BE2C (cell line): ENCODE measurements at regions not wholly inside any gene's neighbourhood (a gene's known extent, or its start where the extent isn't known, plus 50 kb on each side); places are given as distances from the start of the nearest gene placed in this dataset.
A peak's percentile ranks its signal among the peaks of the same experiment; 100 is the strongest.

ENCODE experiments used
- DNase-seq: peaks from one replicate; pipeline ENCODE4 v3.0.0-alpha.2; 2020
- H3K27me3 ChIP-seq: fragments of 250-450 bp; sonication (Bioruptor Pico); 2 replicates; pipeline ENCODE4 v1.5.1; 2020; ENCODE audit warnings: mild to moderate bottlenecking
- H3K36me3 ChIP-seq: fragments of 250-450 bp; sonication (Bioruptor Pico); 2 replicates; pipeline ENCODE4 v1.5.1; 2020; ENCODE audit warnings: mild to moderate bottlenecking
- H3K4me1 ChIP-seq: fragments of 250-450 bp; sonication (Bioruptor Pico); 2 replicates; pipeline ENCODE4 v1.5.1; 2020
- H3K4me3 ChIP-seq: 2 replicates; pipeline ENCODE4 v1.5.1; 2011; ENCODE audit warnings: low read depth, low read length
- H3K9me3 ChIP-seq: fragments of 250-450 bp; sonication (Bioruptor Pico); 2 replicates; pipeline ENCODE4 v1.5.1; 2020
- CTCF ChIP-seq: IDR thresholded peaks from 2 replicates; pipeline ENCODE4 v1.5.1; 2012; ENCODE audit warnings: mild to moderate bottlenecking, low read depth, low read length

- Histone ChIP-seq H3K4me3 (no peak overlapping the region), H3K27me3 (no peaks in the 10 kb centered on the region), H3K36me3 (no peaks in the 10 kb centered on the region), H3K4me1 (no peaks in the 10 kb centered on the region; the same call in 1 of the 2 replicates), H3K9me3 (no peaks in the 10 kb centered on the region)
- no peak for TF ChIP-seq CTCF
- DNase-seq: no peak
Measured at GRCh38 chr13:80965097-80965496, 624.2 kb upstream of the SPRY2 start.

GRCh38 chr13:80962855-80963254 is 621.9 kb upstream of the SPRY2 start:
- no peaks in the 10 kb centered on the region for H3K9me3 ChIP-seq
- H3K36me3 ChIP-seq: no peaks in the 10 kb centered on the region
- no peak overlapping the region for H3K4me3 ChIP-seq
- peak; percentile 36 for TF ChIP-seq CTCF
- H3K27me3 ChIP-seq: no peaks in the 10 kb centered on the region
- H3K4me1 ChIP-seq: peaks cover under 1% of the 10 kb centered on the region
- no peak for DNase-seq

- no peak overlapping the region for H3K4me3 ChIP-seq
- peaks cover 6% of the 10 kb centered on the region for H3K4me1 ChIP-seq
- no peaks in the 10 kb centered on the region for H3K27me3 ChIP-seq
- TF ChIP-seq CTCF: no peak
- H3K9me3 ChIP-seq: no peaks in the 10 kb centered on the region
- H3K36me3 ChIP-seq: no peaks in the 10 kb centered on the region
- DNase-seq: no peak
Measured at GRCh38 chr13:80962173-80962572, 621.2 kb upstream of the SPRY2 start.

GRCh38 chr13:80957019-80957655 is 616.2 kb upstream of the SPRY2 start:
- no peaks in the 10 kb centered on the region for H3K9me3 ChIP-seq
- no peaks in the 10 kb centered on the region for H3K36me3 ChIP-seq
- no peak for TF ChIP-seq CTCF
- no peak overlapping the region for H3K4me3 ChIP-seq
- H3K27me3 ChIP-seq: no peaks in the 10 kb centered on the region
- H3K4me1 ChIP-seq: peaks cover 24% of the 10 kb centered on the region
- no peak for DNase-seq

- no peak for DNase-seq
- no peak for TF ChIP-seq CTCF
- H3K4me1 ChIP-seq: peaks cover 24% of the 10 kb centered on the region
- H3K27me3 ChIP-seq: no peaks in the 10 kb centered on the region
- no peak overlapping the region for H3K4me3 ChIP-seq
- H3K36me3 ChIP-seq: no peaks in the 10 kb centered on the region
- H3K9me3 ChIP-seq: no peaks in the 10 kb centered on the region
Measured at GRCh38 chr13:80955501-80955900, 614.6 kb upstream of the SPRY2 start.

- H3K27me3 ChIP-seq: no peaks in the 10 kb centered on the region
- H3K36me3 ChIP-seq: no peaks in the 10 kb centered on the region
- H3K4me3 ChIP-seq: no peak overlapping the region
- H3K9me3 ChIP-seq: no peaks in the 10 kb centered on the region
- no peak for DNase-seq
- TF ChIP-seq CTCF: no peak
- peaks cover 18% of the 10 kb centered on the region for H3K4me1 ChIP-seq
Measured at GRCh38 chr13:80952158-80952557, 611.2 kb upstream of the SPRY2 start.
